HG03139 (cell line): ENCODE measurements at regions not wholly inside any gene's neighbourhood (a gene's known extent, or its start where the extent isn't known, plus 50 kb on each side); places are given as distances from the start of the nearest gene placed in this dataset.

Experiments
- ATAC-seq: cut with Tn5 transposase; IDR thresholded peaks from one replicate; pipeline ENCODE4 v1.9.1; 2021; ENCODE audit not compliant: unreplicated experiment

DNA sequence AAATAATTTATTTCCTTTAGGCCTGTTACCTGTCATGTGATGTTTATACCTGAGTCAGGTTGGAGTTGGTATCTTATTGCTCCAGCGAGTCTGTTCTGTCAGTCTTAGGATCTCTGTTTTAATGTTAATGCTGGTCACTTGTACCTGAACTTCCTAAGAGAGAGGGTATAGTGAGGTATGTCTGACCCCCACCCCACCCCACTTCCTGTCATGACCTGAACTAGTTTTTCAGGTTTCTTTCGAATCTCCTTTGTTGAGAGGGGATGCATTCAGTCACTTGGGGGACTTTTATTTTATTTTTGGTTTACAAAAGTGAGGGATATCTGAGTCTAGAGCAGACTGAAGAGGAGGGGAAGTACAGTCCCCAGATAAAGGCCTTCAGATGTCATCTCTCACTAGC, 769.0 kb upstream of the COBL start:
- no peak for ATAC-seq

DNA sequence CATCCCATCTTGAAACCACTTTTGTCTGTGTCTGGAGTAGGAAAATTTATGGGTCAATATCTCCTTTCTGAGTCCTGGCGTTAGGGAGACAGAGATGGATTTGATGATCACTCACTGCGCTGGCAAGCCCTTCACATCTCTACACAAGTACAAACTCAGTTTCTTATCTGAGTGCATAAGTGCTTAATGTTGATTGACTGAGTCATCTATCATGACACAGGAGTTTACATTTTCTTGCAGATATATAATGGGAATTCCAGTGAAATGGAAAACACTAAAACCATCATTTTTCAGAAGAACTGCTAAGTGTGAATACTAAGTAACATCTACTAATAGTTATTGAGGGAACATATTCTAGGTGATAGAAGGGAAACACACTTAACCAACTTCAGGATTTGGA, 763.9 kb upstream of the COBL start:
- no peak for ATAC-seq

DNA sequence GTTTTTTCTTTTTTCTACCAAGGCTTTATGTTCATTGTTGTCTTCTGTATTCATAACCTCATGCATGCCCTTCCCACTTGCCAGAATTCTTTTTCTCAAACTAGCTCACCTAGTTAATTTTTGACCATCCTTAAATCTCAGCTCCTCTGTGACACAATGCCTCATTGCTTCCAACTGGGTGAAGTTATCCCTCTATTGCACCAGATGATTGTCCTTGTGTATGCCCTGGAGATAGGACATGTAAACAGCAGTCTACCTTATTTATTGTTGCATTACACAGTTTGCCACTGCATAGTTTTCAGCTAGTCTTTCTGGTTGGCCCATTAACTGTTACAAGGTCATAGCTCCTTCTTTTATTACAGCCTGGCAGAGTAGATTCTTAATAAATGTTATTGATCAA, 763.1 kb upstream of the COBL start:
- ATAC-seq = no peak

DNA sequence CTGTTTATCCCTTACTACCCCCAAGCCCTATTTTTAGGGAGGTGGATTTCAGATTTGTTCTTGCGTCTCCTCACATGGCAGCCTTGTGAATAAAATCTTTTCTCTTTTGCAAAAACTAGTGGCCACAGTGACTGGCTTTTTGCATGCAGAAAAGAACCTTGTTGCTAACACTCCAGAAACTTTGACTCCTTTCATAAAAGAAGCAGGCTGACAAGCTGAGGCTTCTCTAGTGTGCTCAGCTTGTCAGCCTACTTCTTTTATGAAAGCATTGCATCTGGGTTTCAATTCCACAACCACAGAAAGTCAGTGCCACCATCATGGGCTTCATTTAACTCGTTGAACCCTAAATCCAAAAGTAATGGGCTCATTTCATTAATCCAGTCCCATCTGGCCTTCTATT, 761.0 kb upstream of the COBL start:
- ATAC-seq = no peak

DNA sequence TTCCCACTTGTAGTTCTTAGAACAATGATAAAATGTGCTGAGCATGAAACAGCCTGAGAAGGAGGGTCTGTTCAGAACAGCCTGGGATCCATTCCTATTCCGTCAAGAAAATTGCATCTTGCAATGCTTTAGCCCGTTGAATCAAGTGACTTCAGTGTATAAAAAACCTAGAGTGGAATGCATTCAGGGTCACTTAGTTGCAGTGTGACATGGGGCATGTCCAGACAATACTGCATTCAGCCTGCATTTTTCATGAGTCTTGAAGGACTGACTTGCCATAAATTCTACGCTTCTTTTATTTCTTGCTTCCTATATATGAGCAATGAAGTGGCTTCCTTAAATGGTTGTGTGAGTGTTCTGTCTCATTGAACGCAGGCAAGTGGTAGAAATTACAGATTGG, 758.3 kb upstream of the COBL start:
- ATAC-seq = no peak

DNA sequence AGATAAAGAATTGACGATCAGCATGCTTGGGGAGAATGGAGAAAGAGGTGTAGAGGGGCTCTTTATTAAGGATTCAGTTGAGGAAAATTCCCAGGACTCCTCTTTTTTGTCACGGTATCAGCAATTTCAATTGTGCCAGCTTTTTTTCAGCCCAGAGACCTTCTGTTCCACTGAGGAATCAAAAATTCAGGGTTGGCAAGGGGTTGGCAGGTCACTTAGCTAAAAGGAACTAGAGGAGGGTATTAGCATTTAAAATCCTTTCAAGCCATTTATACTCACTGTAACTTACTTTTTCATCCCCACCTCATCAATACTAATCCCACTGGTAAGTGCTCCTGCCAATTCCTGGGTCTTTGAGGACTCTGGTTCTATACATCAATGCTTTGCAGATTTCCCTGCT, 757.5 kb upstream of the COBL start:
- ATAC-seq = no peak

DNA sequence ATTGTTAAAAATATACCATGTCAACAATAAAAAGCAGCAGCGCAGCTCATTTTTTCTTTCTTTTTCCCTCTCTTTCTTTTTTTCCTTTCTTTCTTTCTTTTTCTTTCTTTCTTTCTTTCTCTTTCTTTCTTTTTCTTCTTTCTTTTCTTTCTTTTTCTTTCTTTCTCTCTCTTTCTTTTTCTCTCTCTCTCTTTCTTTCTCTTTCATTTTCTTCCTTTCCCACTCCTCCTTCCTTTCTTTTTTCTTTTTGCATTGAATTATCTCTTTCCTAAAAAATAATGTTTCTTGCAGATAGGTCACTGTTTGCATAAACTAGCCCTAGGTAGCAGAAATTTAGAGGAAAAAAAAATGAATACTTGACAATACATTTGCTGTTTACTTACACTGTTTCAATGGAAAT, 755.1 kb upstream of the COBL start:
- no peak for ATAC-seq

DNA sequence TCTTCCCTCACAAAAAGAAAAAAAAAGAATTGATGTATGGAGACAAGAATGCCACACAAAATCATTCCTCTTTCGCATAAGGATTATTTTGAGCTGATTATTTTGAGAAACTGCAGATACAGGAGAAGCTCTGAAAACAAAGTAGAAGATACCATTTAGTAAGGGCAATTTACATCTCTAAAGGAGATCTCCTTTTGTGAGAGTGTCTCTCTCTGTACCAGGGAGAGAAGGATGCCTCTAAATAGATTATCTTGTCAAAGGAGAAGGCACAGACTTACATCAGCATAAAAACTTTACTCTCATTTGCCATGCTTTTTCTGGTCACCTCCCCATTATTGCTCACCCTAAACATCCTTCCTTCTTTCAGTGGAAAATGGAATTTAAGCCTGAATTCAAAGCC, 747.9 kb upstream of the COBL start:
- no peak for ATAC-seq

DNA sequence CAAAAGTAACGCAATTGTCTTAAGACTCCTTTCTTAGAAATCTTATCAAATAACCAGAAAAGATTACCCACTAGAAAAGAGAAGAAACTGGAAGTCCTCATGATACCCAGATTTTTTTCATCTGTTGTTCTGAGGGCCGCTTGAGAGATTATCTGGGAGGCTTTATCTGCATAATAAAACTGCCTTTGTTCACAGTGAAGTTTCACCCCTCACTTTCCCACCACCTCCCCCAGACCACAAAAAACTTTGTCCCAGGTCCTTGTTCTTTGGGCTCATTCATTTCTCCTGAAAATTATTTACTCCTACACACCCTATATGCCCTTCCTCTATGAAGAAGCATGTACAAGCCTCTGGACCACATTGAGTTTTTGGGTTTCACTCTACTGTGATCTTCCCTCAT, 745.1 kb upstream of the COBL start:
- ATAC-seq = no peak

DNA sequence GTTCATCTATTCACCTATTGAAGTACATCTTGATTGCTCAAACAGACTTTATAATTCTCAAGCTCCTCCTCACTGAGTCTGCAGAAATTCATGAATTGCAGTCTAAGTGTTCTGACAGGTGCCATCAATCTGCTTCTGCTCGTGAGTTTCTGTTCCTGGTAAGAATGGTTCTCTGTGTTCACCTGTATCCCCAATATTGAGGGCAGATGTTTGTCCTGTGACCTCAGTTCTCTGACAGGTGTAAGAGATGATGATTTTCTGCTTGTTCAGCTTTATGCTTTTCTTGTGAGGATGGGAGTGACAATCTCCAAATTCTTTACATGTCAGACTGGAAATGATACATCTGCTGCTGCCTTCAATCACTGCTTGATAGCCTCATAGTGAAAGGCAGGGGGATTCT, 736.9 kb upstream of the COBL start:
- ATAC-seq = no peak

DNA sequence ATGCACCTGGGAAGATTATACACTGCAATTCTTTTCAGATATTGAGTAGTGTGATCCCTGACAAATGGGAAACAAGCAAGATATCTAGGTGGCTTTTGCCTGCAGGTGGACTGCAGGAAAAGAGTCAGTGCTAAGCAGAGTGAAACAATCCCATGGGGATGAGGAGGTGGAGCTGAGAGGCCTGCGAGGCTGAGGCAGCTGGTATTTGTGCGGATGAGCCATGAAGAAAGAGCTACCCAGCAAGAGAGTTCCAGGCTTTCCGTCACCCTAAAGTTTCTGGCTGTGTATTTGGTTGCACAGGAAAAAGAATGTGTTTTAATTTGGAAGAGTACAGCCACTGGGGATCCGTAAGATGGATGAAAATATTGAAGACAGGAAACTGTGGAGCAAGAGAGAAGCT, 714.1 kb upstream of the COBL start:
- no peak for ATAC-seq

DNA sequence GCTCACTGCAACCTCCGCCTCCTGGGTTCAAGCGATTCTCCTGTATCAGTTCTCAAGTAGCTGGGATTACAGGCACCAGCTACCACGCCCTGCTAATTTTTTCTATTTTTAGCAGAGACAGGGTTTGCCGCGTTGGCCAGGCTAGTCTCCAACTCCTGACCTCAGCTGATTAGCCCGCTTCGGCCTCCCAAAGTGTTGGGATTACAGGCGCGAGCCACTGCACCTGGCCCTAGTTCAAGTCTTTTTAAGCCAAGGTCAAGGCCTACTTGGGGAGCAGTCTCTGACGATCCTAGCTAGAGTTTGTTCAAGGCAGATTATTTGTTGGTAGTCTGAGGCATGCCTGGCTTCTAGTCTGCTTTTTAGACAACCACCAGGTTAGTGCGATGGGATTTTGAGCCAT, 709.5 kb upstream of the COBL start:
- ATAC-seq = no peak

DNA sequence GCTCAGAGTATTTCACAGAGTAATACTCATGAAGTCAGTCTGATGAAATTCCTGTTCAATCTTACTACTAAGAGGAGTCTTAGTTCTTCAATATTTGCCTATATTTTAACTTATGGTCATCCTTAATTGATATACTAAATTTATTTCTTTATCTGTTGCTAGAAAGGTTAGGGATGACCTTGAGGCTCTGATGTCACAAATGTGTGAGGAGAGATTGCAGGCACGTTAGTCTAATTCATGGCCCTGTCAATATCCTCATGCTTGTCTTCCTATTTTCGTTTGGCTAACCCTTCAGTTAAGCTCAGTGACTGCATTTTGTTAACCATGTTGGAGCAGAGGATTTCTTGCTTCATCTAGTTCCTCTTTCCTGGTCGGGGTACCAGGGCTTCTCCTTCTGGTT, 704.7 kb upstream of the COBL start:
- no peak for ATAC-seq

DNA sequence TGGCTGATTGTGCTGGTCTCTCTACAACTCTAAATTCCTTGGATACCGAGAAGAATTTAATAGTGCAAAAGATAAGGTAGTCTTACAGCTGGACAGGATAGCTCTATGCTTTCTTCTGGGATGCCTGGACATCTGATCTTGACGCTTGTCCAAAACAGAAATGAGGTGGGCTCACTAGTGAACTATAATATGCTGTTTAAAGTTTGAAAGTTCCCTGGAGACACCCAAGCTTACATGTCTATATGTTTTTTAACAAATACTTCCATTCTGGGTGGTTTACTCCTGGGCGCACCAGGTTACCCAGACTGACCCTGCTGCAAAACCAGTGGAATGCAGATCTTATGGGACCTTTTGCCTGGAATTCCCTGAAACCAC, 702.1 kb upstream of the COBL start:
- no peak for ATAC-seq

DNA sequence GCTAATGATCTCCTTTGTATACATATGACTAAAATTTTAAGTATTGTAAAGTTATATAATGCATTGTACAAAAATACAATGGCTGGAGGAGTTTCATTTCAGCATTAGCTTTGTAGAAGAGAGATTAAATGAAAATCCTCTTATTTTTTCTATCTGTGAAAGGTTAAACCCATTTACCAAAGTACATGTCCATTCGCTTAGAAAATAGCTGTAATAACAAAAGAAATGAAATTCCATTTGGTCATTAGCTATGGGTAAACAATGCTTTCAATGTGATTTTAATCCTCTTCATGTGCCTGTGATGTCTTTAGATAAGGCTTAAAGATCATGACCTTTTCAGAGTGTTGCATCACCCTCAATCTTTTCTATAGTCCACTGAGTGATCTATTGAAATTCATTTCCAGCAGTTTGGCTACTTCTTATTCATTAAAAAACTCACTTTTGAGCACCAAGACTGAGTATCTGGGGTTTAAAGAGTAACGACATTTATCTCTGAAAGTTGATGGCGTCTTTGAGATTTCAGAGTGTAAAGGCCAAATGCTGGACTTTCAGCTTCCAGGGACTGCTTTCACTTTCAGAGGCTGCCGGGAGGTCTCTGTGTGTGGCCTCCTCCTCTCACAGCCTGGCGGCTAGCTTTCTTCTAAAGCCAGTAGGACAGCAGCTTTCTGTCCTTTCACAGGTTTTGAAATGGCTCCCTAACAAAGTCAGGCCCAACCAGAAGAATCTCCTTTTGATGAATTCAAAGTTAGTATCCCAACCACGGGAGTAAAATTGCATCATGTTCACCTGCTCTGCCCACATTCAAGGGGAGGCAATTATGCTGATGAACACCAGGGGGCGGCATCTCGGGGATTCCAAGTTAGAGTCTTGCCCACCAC, 701.4 kb upstream of the COBL start:
- no peak for ATAC-seq

DNA sequence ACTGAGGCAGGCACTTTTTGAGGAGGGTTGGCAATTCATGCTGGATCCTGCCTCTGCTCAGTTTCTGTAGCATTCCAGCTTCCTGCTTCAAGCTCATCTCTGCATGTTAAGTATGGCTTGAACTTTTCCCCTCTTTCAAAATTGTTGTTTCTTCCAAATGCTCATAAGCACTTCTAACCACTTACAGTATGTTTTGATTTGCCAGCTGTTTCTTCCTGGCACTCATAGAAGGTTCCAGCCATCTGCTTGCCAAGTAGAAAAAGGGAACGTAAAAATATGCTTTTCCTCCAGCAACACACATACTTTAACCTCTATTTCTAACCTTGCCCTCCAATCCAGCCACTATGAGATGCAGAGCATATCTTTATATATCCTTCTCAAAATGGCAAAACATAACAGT, 692.6 kb upstream of the COBL start:
- no peak for ATAC-seq

DNA sequence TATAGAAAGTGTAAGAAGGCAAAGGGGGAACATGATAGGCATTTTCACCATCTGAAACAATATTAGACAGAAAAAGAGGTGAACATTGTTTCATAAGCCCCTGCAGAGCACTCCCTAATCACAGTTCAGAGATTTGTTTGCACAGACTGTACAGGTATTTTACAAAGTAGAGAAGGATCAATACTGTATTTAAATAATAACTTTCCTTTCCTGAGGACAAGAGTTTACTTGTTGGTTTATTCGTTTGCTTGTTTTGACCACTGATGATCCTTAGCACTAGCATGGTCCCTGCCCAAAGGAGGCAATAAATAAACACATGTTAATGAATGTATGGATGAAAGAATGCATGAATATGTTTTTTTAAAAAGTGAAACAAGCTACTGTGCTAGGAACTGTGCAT, 690.1 kb upstream of the COBL start:
- no peak for ATAC-seq

DNA sequence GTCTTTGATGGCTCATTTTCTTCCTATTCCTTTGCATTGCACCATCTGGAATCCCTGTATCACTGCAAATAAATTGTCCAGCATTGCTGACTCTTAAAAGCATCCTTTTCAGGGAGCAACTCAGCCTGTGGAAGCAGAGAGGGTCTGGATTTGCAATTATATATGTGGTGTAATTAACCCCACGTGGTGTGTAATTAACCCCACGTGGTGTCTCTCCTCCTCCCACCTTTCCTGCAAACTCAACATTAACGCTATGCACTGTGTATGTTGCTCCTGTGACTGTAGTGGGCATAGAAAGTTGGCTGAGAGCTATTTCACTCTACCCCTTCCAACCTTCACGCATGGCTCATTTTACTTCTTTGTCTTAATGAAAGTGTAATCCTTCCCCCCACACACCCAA, 689.0 kb upstream of the COBL start:
- no peak for ATAC-seq

DNA sequence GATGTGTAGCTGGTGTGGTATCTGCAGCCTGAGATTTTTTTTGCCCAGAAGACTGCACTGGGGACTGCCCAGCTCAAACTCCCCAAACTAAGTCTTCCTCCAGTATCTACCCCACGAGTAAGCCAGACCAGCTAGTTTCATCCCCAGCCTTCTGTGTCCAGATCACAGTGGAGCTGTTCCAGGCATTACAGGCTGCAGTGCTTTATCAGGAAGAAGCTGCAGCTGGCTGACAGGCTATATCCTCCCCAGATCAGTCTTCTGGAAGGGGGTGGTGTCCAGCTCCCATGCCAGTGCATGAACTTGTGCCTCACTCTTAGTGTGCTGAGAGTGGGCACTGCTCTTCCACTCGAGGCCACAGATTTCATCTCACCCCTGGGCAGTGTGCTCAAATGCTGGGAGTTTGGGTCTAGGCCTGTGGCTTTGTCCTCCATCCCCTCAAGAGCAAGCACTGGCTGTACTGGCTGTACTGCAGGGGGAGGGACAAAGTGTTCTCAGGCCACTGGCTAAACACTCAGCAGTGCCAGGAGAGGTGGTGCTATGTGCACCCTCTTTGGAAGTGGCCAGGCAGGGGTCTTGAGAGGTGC, 679.1 kb upstream of the COBL start:
- ATAC-seq = no peak

DNA sequence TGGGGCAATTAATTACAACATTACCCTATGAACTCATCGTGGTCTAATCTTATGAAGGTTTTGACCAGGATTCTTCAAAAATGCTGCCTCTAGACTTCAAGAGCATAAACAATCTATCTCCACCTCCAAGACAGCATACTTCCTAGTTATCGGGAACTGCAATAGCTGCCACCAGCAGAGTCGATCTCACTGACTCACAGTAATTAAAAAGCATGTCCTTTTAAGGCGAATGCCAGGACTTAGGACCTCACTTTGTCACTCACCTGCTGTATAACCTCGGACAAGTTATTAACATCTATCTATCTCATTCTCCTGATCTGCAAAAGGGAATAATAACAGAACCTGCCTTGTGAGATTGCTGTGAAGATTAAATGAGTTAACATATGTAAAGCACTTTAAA, 666.0 kb upstream of the COBL start:
- no peak for ATAC-seq

DNA sequence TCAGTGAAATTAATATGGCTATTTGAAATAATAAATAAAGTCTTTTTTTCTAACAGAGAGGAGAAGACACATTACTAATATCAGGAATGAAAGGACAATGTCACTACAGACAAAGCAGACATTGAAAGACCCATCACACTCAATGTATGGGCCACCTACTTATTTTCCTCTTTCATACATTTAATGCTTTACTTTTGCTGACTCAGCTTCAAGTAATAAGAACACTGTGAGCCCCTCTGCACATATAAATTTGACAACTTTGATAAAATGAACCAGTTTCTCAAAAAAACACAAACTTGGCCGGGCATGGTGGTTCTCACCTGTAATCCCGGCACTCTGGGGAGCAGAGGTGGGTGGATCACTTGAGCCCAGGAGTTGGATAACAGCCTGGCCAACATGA, 664.2 kb upstream of the COBL start:
- no peak for ATAC-seq

DNA sequence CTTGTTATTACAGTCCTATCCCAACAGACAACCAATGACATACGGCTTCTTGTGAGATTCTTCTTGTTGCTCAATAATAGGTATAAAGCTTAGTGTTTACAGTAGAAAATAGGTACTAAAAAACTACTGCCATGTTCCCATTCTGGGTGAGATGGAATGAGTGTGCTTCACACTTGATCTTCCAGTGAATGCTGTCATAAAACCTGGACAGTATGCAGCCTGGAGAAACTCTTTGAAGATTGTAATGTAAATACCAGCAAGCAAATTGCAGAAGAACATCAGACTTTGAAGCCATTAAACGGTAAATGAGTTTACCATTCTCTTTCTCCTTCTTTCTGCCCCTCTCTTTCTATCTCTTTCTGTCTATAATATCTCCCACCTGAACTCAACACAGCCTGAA, 663.7 kb upstream of the COBL start:
- no peak for ATAC-seq

DNA sequence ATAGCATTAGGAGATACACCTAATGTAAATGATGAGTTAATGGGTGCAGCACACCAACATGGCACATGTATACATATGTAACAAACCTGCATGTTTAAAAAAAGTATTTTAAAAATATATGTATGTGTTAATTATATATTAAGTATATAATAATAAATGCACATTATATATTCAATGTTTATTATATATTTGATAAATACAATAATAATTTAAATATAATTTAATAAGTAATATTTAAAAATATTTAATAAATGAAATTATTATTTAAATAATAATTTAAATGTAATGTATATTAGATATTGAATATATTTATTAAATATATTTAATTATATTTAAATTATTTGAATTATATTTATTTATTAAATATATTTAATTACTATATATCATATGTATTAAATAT, 661.3 kb upstream of the COBL start:
- no peak for ATAC-seq
